Testis (tissue), 2 donors: ENCODE measurements at regions not wholly inside any gene's neighbourhood (a gene's known extent, or its start where the extent isn't known, plus 50 kb on each side); places are given as distances from the start of the nearest gene placed in this dataset.

ENCODE experiments used
- CTCF ChIP-seq, 3 experiments: fragments of 450-650 bp in 2 of 3; fragments of 200-600 bp in 1 of 3; sonication (generic) in 1 of 3; IDR thresholded peaks; one replicate each; pipeline ENCODE4 v1.5.1; 2016 to 2019; ENCODE audit warnings: antibody characterized with exemption in 3 of 3, mild to moderate bottlenecking in 2 of 3, moderate library complexity in 1 of 3
- POLR2A ChIP-seq: fragments of 450-650 bp; IDR thresholded peaks from one replicate; pipeline ENCODE4 v1.6.1; 2017; ENCODE audit warnings: antibody characterized with exemption, mild to moderate bottlenecking, moderate library complexity

GRCh38 chr3:130619196-130619595 lies 102.2 kb downstream of the COL6A6 start:
- TF ChIP-seq CTCF (IDR thresholded peaks at IDR 0.05) (no peak), POLR2A (no peak)
